Upper lobe of left lung (tissue), 4 donors: ENCODE measurements at regions not wholly inside any gene's neighbourhood (a gene's known extent, or its start where the extent isn't known, plus 50 kb on each side); places are given as distances from the start of the nearest gene placed in this dataset.

ENCODE experiments used
- EP300 ChIP-seq, 4 donors: sonication (generic); formaldehyde crosslinking; IDR thresholded peaks; one replicate each; pipeline ENCODE4 v1.5.1; 2017; ENCODE audit warnings: antibody characterized with exemption in 4 of 4, control low read depth in 2 of 4
- POLR2A ChIP-seq, 4 donors: fragments of 450-650 bp; IDR thresholded peaks; one replicate each; pipeline ENCODE4 v1.5.1; 2016 to 2017; ENCODE audit warnings: antibody characterized with exemption in 4 of 4, mild to moderate bottlenecking in 2 of 4
- TF ChIP-seq, protein P1 (sequence below), 6 experiments: fragments of 450-650 bp in 4 of 6; fragments of 200-600 bp in 2 of 6; sonication (generic) in 2 of 6; IDR thresholded peaks; one replicate each; pipeline ENCODE4 v1.5.1; 2016 to 2019; ENCODE audit warnings: antibody characterized with exemption in 6 of 6

- TF ChIP-seq, protein P1, sequence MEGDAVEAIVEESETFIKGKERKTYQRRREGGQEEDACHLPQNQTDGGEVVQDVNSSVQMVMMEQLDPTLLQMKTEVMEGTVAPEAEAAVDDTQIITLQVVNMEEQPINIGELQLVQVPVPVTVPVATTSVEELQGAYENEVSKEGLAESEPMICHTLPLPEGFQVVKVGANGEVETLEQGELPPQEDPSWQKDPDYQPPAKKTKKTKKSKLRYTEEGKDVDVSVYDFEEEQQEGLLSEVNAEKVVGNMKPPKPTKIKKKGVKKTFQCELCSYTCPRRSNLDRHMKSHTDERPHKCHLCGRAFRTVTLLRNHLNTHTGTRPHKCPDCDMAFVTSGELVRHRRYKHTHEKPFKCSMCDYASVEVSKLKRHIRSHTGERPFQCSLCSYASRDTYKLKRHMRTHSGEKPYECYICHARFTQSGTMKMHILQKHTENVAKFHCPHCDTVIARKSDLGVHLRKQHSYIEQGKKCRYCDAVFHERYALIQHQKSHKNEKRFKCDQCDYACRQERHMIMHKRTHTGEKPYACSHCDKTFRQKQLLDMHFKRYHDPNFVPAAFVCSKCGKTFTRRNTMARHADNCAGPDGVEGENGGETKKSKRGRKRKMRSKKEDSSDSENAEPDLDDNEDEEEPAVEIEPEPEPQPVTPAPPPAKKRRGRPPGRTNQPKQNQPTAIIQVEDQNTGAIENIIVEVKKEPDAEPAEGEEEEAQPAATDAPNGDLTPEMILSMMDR (IDR thresholded peaks at IDR 0.05), result no peak
- TF ChIP-seq POLR2A (IDR thresholded peaks at IDR 0.05), result no peak
- TF ChIP-seq EP300 (IDR thresholded peaks at IDR 0.05), result no peak
Measured at GRCh38 chr9:109981091-109981490, 201.1 kb downstream of the PALM2AKAP2 start.
